ENCODE measurements at regions not wholly inside any gene's neighbourhood (a gene's known extent, or its start where the extent isn't known, plus 50 kb on each side); places are given as distances from the start of the nearest gene placed in this dataset.
"Not testable (repeated sequence)": the region's sequence is repeated elsewhere in the genome, so short reads cannot be mapped to it uniquely, and the experiment has no call there.

DNA sequence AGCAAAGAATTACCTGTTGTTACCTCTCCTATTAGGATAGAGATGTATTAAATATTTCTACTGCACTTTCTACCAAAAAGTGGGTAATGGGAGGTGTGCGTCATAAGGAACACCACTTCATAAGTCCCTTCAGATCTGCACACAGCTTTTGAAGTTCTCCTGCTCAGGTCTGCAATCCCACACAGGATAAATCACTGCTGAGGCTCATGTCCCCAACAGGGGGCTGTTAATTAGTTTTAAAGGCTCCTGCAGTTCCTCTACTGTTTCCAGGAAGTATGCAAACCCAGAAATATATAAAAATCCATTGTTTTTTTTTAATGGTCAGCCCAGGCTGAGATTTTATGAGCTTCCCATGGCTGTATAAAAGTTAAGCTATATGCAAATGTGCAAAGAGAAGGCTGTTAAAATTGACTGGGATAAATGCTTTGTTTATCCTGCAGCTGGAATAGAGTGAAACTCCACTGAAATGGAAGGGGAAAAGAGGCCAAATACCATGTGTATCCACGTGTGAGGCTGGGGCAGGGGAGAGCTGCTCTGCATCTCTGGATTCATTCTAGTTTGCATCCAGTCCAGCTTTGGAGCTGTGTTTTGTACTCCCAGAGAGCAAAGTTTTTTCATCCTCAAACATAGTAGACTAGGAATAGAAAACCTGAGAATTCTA lies 903.7 kb downstream of the TDRD15 start:
- DNase-seq = no peak

DNA sequence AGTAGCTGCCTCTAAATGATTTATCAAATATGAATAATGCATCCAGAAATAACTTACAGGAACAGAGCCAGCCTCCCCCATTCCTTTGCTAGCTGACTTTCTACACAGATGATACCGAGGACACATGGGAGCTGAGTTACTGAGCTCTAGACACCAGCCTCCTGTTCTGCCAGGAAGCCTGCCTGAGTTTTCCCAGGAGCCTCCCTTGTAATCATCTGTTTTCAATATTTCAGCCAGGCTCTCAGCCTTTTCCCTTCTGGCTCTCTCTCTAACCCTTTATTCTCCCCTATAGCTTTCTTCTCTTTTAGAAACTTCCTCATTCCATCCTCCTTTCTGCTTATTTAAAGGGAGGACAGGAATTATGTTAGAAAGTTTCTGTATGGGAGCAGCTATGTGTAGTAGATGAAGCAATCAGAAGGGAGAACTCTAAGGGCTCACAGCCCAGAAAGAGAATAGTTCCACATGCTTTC lies 911.6 kb downstream of the TDRD15 start:
- no peak for DNase-seq

DNA sequence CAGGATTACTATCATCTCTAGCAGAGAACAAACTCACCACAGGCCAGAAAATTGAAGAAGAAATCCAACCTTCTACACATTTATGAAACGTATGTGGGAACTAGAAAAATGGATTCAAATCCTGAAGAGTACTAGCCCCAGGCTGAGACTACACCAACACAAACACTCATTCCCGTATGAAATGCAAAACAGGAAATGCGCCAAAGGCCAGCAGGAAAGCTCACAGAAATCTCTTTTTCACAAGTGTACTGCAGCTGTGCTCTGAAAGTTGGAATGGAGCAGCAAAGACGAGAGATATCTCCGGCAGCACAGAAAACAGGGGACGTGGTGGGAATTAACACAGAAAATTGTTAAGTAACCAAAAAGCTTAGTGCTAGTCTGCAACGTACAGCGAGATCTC lies 913.5 kb downstream of the TDRD15 start:
- DNase-seq = no peak

DNA sequence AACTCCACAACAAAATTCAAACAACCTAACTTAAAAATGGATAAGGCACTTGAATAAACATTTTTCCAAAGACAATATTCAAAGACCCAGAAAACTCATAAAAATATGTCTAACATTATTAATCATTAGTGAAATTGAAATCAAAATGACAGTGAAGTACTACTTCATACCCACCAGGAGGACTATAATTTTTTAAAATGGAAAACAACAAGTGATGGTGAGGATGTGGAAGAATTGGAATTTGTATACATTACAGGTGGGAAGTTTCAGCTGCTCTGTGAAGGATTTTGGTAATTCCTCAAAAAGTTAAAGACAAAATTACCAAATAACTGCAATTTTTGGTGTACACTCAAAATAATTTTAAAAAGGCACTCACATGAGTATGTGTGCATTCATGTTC lies 920.0 kb downstream of the TDRD15 start:
- DNase-seq = no peak

DNA sequence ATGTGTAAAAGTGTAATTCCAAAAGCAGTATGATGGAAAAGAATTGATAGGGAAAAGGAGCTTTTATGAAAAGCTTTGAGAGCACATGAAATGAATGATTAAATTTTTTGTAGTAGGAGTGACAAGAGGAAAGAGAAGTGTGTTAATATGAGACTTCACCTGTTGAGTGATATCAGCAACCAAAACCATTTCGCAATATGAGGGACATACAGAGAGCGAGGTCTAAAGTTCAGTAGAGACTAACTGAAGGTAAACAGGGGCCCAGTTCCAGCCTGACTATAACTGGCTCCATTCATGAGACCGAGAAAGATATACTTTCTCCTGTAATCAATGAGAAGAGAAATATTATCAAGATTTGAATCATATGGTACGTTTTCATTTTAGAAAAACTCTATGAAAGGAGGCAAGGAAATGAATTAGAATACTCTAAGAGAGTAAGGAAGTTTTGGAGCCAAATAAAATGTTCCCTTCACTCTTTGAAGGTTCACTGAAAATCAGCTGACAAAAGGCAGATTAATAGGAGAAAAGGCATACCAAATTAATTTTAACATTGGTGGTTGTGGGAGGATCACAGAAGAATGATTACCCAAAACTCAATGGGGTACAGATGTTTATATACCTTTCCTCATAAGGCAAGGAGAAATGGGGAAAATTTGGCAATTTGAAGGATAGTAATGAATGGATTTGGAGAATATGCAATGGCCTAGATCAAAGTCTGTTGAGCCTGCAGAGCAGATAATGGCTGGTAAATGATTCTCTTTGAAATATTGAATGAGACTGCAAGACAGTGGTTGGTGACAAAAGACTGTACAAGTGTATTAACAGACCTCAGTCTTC lies 932.2 kb downstream of the TDRD15 start:
- DNase-seq = no peak

DNA sequence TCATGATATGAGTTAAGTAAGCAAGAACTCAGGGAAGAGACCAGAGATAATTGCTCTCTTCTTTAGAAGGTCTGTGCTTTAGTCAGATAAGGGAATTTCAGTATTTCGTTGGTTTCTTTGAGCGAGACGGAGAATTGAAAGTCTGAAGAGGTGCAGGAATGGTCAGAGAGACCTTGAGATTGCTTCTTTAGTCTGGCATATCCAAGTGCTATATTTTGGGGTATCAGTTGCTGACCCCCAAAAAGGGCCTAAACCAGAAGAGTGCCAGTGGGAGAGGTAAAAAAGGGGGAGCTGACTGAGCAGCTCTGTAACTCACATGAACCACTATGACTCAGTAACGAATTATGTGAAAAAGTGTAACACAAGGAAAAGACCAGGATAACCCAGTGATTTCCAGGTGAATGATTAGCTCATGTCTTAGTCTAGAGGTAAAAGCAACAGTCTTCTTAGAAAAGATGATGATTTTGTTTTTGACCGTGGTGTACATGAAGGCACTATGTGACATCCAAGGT lies 932.9 kb downstream of the TDRD15 start:
- DNase-seq = no peak

DNA sequence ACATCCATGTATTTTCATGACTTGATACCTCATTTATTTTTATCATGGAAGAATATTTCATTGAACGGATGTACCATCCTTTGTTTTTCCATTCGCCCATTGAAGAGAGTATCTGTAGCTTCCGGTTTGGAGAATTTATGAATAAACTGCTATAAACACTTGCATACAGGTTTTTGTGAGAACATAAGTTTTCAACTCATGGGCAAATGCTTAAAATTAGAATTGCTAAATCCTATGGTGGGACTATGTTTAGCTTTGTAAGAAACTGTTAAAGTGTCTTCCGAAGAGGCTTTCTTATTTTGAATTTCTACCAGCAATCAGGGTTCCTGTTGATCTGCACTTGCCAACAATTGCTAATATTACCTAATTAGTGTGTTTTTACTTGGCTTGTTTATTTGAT lies 938.9 kb downstream of the TDRD15 start:
- no peak for DNase-seq

DNA sequence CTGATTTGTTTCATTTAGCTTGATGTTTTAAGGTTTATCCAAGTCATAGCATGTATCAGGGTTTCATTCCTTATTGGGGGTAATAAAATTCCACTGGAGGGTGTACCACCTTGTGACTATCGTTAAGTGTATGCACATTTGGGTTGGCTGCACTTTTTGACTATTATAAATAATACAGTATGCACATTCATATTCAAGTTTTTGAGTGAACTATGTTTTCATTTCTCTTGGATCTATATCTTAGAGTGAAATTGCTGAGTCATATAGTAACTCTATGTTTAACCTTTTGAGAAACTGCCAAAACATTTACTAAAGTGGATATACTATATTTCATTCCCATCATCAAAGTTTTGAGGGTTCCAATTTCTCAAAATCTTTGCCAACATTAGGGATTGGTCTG lies 952.7 kb downstream of the TDRD15 start:
- DNase-seq = no peak

DNA sequence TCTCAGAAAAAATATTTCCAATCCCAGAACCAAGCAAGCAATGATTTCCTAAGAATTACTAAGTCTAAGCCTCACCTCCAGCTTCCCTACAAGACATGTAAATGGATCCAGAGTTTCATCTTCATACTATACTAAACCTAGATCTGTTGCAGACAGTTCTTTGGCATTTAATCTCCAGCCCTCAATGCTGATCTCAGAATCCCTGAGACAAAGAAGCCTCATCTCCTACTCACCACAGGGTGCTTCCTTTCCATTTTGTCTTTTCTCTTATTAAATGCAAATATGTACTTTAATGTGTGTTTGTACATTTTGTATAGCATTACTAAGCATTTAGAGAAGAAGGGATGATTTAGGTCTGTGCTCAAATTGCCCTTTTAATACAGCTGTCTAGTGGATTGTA lies 954.9 kb downstream of the TDRD15 start:
- DNase-seq = no peak

DNA sequence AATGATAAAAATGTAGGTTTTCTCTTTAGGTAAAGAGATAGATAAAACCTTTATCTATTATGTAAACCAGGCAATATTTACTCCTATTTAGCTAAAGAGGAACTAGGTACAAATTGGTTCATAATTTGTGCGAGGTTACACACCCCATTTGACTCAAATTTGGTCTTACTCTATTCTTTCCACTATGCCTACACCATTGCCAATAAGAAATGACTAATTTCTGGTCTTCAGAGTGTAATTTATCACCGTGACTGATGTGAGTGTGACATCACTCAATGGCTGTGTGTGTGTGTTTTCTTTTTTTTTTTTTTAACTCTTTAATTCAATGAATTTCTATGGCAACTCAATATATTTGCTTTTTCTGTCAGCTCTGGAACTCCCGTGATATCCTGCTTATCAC lies 955.8 kb downstream of the TDRD15 start:
- DNase-seq = no peak

DNA sequence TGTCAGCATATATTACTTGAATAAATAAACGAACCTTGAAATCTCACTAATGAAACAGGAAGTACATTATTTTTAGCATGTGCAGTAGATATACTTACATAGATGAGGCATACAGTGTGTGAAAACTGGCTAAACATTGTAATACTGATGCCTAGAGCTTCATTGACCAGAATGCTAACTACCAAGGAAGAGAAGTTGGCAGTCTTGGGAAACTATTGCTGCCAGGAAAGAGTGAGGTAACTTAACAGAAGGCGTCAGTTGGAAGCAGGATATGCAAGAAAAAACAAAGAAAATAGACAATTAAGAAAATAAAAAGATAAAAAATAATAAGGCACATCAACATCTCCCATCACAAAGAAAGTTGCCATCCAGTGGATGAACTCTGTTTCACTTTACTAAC lies 963.0 kb downstream of the TDRD15 start:
- no peak for DNase-seq

DNA sequence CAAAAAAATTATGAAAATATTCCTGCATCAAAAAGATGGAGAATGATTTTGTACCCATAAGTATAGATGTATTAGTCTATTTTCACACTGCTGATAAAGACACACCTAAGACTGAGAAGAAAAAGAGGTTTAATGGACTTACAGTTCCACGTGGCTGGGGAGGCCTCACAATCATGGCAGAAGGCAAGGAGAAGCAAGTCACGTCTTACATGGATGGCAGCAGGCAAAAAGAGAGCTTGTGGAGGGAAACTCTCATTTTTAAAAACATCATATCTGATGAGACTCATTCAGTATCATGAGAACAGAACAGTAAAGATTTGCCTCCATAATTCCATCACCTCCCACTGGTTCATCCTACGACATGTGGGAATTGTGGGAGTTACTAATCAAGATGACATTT lies 979.8 kb downstream of the TDRD15 start:
- not testable (repeated sequence) for DNase-seq

DNA sequence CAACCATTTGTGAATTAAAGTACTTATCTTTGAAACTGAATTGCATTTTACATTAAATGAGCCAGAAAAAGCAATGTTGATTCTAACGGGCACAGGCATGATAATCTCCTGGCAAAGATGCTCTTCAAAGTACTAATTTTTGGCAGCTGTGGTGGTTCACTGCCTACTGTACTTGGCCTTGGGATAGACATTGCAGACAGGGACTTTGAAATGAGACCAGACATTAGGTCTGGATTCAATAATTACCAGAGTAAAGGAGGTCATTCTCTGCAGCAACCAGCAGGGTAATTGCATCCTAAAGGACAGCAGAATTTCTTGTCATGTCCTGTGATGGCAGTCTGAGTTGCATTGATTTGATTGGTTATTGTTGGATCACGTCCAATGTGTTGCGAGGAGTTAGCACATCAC lies 986.5 kb downstream of the TDRD15 start:
- no peak for DNase-seq

DNA sequence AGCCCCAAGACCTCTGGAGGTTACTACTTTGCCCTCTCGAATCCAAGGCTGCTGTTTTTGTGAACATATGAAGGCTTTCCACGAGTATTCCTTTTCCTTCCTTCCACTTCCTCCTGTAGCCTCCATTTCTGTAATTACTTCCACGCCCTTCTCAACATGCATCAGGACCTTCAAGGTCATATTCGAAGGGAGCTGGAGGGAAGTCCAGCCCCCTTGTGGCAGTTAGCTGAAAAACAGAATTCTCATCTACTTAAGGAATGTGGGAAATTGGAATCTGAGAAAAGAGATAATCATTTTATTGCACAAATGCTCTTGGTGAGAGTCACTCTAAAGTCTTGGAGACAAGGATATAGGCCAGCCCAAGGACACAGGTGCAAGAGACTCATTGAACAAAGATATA lies 1000.2 kb downstream of the TDRD15 start:
- no peak for DNase-seq

DNA sequence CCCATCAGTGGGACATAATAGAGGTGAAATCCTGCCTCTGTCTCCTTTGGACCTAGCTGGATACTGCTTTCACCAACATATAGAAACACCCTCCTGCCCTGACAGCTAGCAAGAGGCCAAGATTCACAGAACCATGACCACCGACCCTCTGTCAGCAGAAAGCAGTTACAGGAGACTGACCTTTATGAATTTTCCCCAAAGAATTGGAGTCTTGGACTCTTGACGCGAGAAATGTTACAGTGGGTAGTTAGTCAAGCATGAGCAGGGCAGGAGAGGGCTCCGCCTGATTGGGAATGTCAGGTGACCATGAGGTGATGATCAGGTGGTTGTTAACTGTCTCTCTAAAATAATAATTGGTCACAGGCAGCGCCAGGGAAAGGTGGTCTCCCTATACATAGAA lies 1002.3 kb downstream of the TDRD15 start:
- no peak for DNase-seq

DNA sequence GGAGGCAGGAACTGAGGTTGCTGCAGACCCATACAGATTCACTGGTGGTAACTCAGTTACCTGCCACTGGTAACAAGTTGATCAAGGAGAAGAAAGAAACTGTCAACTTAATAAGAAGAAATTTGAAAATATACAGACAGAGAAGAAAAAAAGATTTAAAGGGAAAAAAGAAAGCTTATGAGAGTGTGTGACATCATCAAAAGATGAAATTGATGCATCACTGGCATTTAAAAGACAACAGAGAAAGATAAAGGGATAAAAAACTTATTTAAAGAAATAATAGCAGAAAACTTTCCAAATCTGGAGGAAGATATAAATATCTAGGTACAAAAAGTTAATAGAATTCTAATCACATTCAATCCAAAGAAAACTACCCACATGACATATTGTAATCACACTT lies 1003.2 kb downstream of the TDRD15 start:
- DNase-seq = no peak

DNA sequence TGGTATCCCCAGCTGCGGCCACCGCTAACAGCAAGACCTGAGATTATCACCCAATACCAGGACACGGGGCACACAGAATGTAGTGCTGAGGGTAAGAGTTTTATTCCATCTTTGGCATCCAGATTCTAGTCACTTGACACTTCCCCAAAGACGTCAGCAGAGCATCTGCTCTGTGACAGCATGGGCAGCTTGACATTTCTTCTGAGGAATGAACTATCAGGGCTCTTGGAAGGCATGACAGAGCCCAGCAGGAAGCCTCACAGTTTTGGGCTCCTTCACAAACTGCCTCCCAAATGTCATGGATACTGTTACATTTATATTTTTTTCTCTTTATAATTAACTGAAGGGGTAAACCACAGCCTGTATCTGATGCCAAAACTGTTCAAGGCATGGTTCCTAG lies 1010.7 kb downstream of the TDRD15 start:
- no peak for DNase-seq

DNA sequence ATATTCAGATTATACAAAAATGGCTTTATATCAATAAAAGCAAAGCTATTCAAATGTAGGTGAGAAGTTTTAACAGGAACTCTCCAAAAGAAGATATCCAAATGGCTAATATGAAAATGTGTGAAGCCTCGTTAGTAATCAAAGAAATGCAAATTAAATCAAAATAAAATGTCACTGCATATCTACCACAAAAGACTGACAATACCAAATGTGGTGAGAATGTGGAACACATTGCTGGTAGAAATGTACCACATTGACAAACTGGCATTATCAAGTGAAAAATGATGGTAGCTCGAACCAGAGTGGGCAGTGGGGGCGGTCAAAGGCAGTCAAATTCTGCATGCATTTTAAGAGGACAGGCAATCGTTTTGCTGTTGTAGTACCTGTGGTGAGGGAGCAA lies 1012.7 kb downstream of the TDRD15 start:
- no peak for DNase-seq

DNA sequence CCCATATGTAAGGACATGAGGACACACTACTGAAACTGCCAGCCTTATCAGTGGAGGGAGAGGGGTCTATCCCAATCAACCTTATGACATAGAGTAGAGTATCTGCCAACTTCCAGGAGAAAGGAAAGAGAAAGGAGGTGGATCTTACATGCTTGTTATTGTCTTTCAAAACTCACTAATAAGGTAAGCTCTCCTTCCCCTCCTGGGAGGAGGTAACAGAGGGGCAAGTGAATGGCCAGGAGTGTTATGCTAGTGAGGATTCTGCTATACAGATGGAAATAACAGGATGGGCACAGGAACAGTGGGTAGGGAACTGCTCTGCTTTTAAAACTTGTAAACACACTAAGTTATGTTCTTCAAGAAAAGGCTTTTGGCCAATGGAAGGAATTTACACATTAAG lies 1020.1 kb downstream of the TDRD15 start:
- DNase-seq = no peak

DNA sequence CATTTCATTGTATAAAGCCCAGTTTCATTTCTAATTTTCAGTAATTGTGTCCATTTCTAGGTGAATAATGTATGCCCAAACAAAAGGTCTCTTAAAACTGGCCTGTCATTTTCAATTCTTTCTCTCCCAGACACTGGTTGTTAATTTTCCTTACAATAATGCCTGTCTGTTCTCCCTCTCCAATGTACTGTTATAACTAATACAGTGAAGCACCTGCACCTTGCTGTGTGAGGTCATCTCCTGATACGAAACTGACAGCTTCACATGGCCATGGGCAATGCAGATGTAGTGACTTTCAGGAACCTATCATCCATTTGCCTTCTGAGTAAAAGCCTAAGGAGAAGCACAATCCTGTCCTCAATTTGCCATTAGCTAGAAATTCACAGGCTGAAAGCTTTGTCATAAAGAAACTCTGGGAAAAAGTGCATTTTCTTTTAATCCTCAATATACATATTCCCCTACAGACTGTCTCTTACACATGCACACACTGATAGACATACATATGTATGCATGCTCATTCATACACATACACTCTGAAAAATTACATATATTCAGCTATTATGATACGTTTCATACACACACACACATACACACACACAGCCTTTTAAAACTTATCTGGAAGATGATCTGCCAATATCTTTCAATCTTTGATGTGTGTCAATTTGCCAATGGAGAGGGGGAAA lies 1030.3 kb downstream of the TDRD15 start:
- no peak for DNase-seq

DNA sequence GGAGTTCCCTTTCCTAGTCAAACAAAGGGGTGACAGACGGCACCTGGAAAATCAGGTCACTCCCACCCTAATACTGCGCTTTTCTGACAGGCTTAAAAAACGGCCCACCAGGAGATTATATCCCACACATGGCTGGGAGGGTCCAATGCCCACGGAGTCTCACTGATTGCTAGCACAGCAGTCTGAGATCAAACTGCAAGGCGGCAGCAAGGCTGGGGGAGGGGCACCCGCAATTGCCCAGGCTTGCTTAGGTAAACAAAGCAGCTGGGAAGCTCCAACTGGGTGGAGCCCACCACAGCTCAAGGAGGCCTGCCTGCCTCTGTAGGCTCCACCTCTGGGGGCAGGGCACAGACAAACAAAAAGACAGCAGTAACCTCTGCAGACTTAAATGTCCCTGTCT lies 1032.9 kb downstream of the TDRD15 start:
- DNase-seq = not testable (repeated sequence)

DNA sequence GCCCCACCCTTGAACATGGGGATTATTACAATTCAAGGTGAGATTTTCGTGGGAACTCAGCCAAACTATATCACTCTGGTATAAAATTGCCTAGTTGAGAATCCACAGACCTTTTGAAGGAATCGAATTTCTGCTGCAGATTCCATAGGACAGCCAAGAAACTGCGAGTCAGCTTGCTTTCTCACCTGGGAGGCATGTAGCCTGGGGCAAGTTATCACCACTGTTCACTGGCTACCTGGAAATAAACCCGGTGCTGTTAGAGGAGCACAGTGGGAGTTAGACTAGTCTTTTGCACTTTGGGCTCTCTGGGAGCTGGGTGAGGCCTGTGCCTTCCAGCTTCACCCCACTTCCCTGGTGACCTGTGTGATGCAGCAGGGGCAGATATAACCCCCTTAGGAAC lies 1043.5 kb downstream of the TDRD15 start:
- DNase-seq = no peak

DNA sequence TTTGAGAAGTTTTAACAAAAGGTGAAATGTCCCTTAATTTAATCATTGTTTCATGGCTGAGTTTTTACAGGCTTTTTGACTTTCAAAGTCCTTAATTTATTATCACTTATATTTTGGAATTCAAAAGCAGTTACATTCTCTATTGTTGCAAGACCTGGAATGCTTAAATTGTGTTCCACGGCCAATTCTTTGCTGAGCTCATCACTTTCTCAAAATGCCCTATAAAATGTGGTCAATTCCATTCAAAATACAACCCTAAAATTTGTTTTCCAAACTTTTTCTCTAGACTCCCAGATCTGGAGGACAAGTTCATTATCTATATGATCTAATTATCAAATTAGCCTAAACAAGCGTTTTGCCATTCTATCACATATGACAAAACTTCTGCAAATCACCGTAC lies 1051.2 kb downstream of the TDRD15 start:
- DNase-seq = no peak

DNA sequence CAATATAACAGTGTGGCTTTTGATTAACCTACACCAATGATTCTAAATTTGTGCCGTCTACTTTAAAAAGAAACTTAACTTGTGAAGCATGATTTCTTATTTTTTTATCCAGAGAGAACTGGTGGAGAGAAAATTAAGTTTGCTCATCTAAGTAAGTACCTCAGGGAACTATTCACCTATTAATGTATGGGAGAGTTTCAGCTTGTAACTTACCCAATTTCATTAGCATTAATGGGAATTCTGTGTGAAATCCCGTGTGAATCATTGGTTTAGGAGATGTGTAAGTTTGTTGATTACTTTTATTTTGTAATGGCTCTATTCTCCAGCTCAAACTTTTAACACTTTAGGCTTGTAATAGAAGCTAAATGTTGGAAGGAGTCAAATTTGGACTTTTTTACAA lies 1061.5 kb downstream of the TDRD15 start:
- DNase-seq = no peak

Measured in stimulated activated naive CD4-positive, alpha-beta T cell (primary cell).